ENCODE measurements at regions not wholly inside any gene's neighbourhood (a gene's known extent, or its start where the extent isn't known, plus 50 kb on each side); places are given as distances from the start of the nearest gene placed in this dataset.
A peak's percentile ranks its signal among the peaks of the same experiment; 100 is the strongest.

- Histone ChIP-seq H3K27me3 (ENCODE audit: control insufficient read depth in 3 of 3, insufficient read depth in 3 of 3, low read length in 2 of 3) (no peaks in the 10 kb centered on the region), H3K36me3 (ENCODE audit: control insufficient read depth in 4 of 4, insufficient read depth in 4 of 4, low read length in 4 of 4) (no peaks in the 10 kb centered on the region), H3K4me3 (no peak overlapping the region), H3K9me3 (ENCODE audit: control insufficient read depth in 4 of 4, insufficient read depth in 3 of 4, low read length in 3 of 4) (peaks cover 0 to 3% (median 0%) of the 10 kb centered on the region in 4 donors), H3K9ac (ENCODE audit: insufficient read depth in 1 of 2, low read length in 2 of 2) (no peak overlapping the region), H3K27ac (ENCODE audit: low read depth in 1 of 2, low read length in 1 of 2) (no peak overlapping the region), H3K4me1 (ENCODE audit: control insufficient read depth in 5 of 5, insufficient read depth in 5 of 5, low read length in 5 of 5) (no peaks in the 10 kb centered on the region)
- 26 to 31% methylated on average over 5 of the region's 5 CpGs for WGBS, 2 donors
- TF ChIP-seq, protein P1, sequence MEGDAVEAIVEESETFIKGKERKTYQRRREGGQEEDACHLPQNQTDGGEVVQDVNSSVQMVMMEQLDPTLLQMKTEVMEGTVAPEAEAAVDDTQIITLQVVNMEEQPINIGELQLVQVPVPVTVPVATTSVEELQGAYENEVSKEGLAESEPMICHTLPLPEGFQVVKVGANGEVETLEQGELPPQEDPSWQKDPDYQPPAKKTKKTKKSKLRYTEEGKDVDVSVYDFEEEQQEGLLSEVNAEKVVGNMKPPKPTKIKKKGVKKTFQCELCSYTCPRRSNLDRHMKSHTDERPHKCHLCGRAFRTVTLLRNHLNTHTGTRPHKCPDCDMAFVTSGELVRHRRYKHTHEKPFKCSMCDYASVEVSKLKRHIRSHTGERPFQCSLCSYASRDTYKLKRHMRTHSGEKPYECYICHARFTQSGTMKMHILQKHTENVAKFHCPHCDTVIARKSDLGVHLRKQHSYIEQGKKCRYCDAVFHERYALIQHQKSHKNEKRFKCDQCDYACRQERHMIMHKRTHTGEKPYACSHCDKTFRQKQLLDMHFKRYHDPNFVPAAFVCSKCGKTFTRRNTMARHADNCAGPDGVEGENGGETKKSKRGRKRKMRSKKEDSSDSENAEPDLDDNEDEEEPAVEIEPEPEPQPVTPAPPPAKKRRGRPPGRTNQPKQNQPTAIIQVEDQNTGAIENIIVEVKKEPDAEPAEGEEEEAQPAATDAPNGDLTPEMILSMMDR (IDR thresholded peaks at IDR 0.05; ENCODE audit: control extremely low read depth, extremely low read depth) = peak; percentile 45
- DNase-seq (peak; percentile 72 to 89 (median 86)), ATAC-seq (ENCODE audit: insufficient read depth, low FRiP score) (peak; percentile 84)
Observed at GRCh38 chr18:27605107-27605834, 420.2 kb upstream of the CHST9 start.

- Histone ChIP-seq H3K4me3 (no peak overlapping the region), H3K9ac (ENCODE audit: insufficient read depth in 1 of 2, low read length in 2 of 2) (no peak overlapping the region), H3K36me3 (ENCODE audit: control insufficient read depth in 4 of 4, insufficient read depth in 4 of 4, low read length in 4 of 4) (no peaks in the 10 kb centered on the region), H3K27ac (ENCODE audit: low read depth in 1 of 2, low read length in 1 of 2) (no peak overlapping the region), H3K4me1 (ENCODE audit: control insufficient read depth in 5 of 5, insufficient read depth in 5 of 5, low read length in 5 of 5) (no peaks in the 10 kb centered on the region), H3K9me3 (ENCODE audit: control insufficient read depth in 4 of 4, insufficient read depth in 3 of 4, low read length in 3 of 4) (peaks cover 0 to 3% (median 0%) of the 10 kb centered on the region in 4 donors), H3K27me3 (ENCODE audit: control insufficient read depth in 3 of 3, insufficient read depth in 3 of 3, low read length in 2 of 3) (no peaks in the 10 kb centered on the region)
- 60 to 80% methylated on average over 4 of the region's 4 CpGs for WGBS, 2 donors
- TF ChIP-seq, protein P1 (IDR thresholded peaks at IDR 0.05; ENCODE audit: control extremely low read depth, extremely low read depth) = no peak
- ATAC-seq (ENCODE audit: insufficient read depth, low FRiP score) (no peak), DNase-seq (no peak)
Observed at GRCh38 chr18:27604583-27604982, 419.5 kb upstream of the CHST9 start.

DNA sequence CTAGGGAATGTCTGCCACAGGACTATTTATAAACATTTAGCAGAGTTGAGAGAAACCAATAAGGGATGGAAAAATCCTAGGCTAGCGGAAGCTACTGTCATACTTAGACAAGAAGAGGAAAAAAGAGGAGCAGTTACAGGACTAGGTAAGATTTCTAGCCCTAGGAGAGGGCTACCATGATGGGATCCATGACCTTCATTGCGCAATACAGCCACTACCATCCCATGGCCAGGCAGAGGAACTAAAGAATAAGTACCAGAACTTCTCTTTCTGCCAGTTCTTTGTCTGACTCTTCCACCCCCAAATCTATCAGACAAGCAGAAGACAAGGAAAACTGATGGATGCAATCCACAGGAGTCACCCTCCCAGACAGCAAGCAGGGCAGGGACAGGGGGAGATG, 417.0 kb upstream of the CHST9 start:
- Histone ChIP-seq H3K4me3 (no peak overlapping the region), H3K27ac (ENCODE audit: low read depth in 1 of 2, low read length in 1 of 2) (no peak overlapping the region), H3K36me3 (ENCODE audit: control insufficient read depth in 4 of 4, insufficient read depth in 4 of 4, low read length in 4 of 4) (no peaks in the 10 kb centered on the region), H3K9me3 (ENCODE audit: control insufficient read depth in 4 of 4, insufficient read depth in 3 of 4, low read length in 3 of 4) (peaks cover 0 to 3% (median 0%) of the 10 kb centered on the region in 4 donors), H3K4me1 (ENCODE audit: control insufficient read depth in 5 of 5, insufficient read depth in 5 of 5, low read length in 5 of 5) (no peaks in the 10 kb centered on the region), H3K27me3 (ENCODE audit: control insufficient read depth in 3 of 3, insufficient read depth in 3 of 3, low read length in 2 of 3) (no peaks in the 10 kb centered on the region), H3K9ac (ENCODE audit: insufficient read depth in 1 of 2, low read length in 2 of 2) (no peak overlapping the region)
- TF ChIP-seq, protein P1 (IDR thresholded peaks at IDR 0.05; ENCODE audit: control extremely low read depth, extremely low read depth) = no peak
- WGBS, 2 donors = 96 to 97% methylated on average over 2 of the region's 2 CpGs
- no peak for ATAC-seq (ENCODE audit: insufficient read depth, low FRiP score)
- DNase-seq = no peak

- ATAC-seq (ENCODE audit: insufficient read depth, low FRiP score) = no peak
Observed at GRCh38 chr18:27600245-27600644, 415.1 kb upstream of the CHST9 start.

More at GRCh38 chr18:27600245-27600644, 415.1 kb upstream of the CHST9 start:
- Histone ChIP-seq H3K36me3 (ENCODE audit: control insufficient read depth in 4 of 4, insufficient read depth in 4 of 4, low read length in 4 of 4) (no peaks in the 10 kb centered on the region), H3K4me3 (no peak overlapping the region), H3K9me3 (ENCODE audit: control insufficient read depth in 4 of 4, insufficient read depth in 3 of 4, low read length in 3 of 4) (peaks cover 0 to 3% (median 0%) of the 10 kb centered on the region in 4 donors), H3K27me3 (ENCODE audit: control insufficient read depth in 3 of 3, insufficient read depth in 3 of 3, low read length in 2 of 3) (no peaks in the 10 kb centered on the region), H3K27ac (ENCODE audit: low read depth in 1 of 2, low read length in 1 of 2) (no peak overlapping the region), H3K9ac (ENCODE audit: insufficient read depth in 1 of 2, low read length in 2 of 2) (no peak overlapping the region), H3K4me1 (ENCODE audit: control insufficient read depth in 5 of 5, insufficient read depth in 5 of 5, low read length in 5 of 5) (no peaks in the 10 kb centered on the region)
- no peak for DNase-seq
- TF ChIP-seq, protein P1 (IDR thresholded peaks at IDR 0.05; ENCODE audit: control extremely low read depth, extremely low read depth) = no peak

Measured in lung (tissue), 11 donors.